Endothelial cell (in vitro differentiated cells): ENCODE measurements at regions not wholly inside any gene's neighbourhood (a gene's known extent, or its start where the extent isn't known, plus 50 kb on each side); places are given as distances from the start of the nearest gene placed in this dataset.

Experiments used
- DNase-seq: peaks from one replicate; pipeline ENCODE4 v3.0.0; 2021; ENCODE audit warnings: low spot score
- H3K27ac Mint-ChIP-seq: one replicate; pipeline ENCODE4 v1.8.0; 2021; ENCODE audit warnings: mixed read lengths, inconsistent platforms; ENCODE audit not compliant: unreplicated experiment
- H3K27me3 Mint-ChIP-seq: one replicate; pipeline ENCODE4 v1.8.0; 2021; ENCODE audit warnings: mild to moderate bottlenecking, moderate library complexity, mixed read lengths, inconsistent platforms; ENCODE audit not compliant: unreplicated experiment
- H3K36me3 Mint-ChIP-seq: one replicate; pipeline ENCODE4 v1.8.0; 2021; ENCODE audit warnings: mild to moderate bottlenecking, low read depth, mixed read lengths, inconsistent platforms; ENCODE audit not compliant: unreplicated experiment
- H3K4me1 Mint-ChIP-seq: one replicate; pipeline ENCODE4 v1.8.0; 2021; ENCODE audit warnings: mild to moderate bottlenecking, mixed read lengths, inconsistent platforms; ENCODE audit not compliant: unreplicated experiment
- H3K4me3 Mint-ChIP-seq: one replicate; pipeline ENCODE4 v1.8.0; 2021; ENCODE audit warnings: mild to moderate bottlenecking, mixed read lengths, inconsistent platforms; ENCODE audit not compliant: unreplicated experiment
- H3K9me3 Mint-ChIP-seq: one replicate; pipeline ENCODE4 v1.8.0; 2021; ENCODE audit warnings: mixed read lengths, inconsistent platforms; ENCODE audit not compliant: unreplicated experiment
- CTCF ChIP-seq: fragments of 200-600 bp; sonication (generic); IDR thresholded peaks from one replicate; pipeline ENCODE4 v1.5.0; 2021; ENCODE audit warnings: antibody characterized with exemption; ENCODE audit not compliant: unreplicated experiment

- no peaks in the 10 kb centered on the region for H3K4me1 Mint-ChIP-seq
- H3K4me3 Mint-ChIP-seq = no peak overlapping the region
- DNase-seq = no peak
- H3K27ac Mint-ChIP-seq = no peak overlapping the region
- TF ChIP-seq CTCF = no peak
- H3K36me3 Mint-ChIP-seq = peaks cover 3% of the 10 kb centered on the region
- no peaks in the 10 kb centered on the region for H3K27me3 Mint-ChIP-seq
- H3K9me3 Mint-ChIP-seq = peaks cover 55% of the 10 kb centered on the region
Observed at GRCh38 chr10:130720235-130720634, 584.0 kb downstream of the GLRX3 start.

- no peak overlapping the region for H3K4me3 Mint-ChIP-seq
- TF ChIP-seq CTCF = no peak
- H3K9me3 Mint-ChIP-seq = peaks cover 60% of the 10 kb centered on the region
- no peak overlapping the region for H3K27ac Mint-ChIP-seq
- peaks cover 3% of the 10 kb centered on the region for H3K36me3 Mint-ChIP-seq
- H3K27me3 Mint-ChIP-seq = no peaks in the 10 kb centered on the region
- no peak for DNase-seq
- no peaks in the 10 kb centered on the region for H3K4me1 Mint-ChIP-seq
Observed at GRCh38 chr10:130721971-130722370, 585.8 kb downstream of the GLRX3 start.

GRCh38 chr10:130723704-130724103, 587.5 kb downstream of the GLRX3 start:
- Mint-ChIP-seq H3K4me1 (no peaks in the 10 kb centered on the region), H3K4me3 (no peak overlapping the region), H3K27ac (no peak overlapping the region), H3K36me3 (peaks cover 3% of the 10 kb centered on the region), H3K27me3 (peaks cover 4% of the 10 kb centered on the region), H3K9me3 (peaks cover 48% of the 10 kb centered on the region)
- DNase-seq = no peak
- no peak for TF ChIP-seq CTCF

- Mint-ChIP-seq H3K36me3 (peaks cover 3% of the 10 kb centered on the region), H3K4me3 (no peak overlapping the region), H3K27me3 (peaks cover 4% of the 10 kb centered on the region), H3K27ac (no peak overlapping the region), H3K9me3 (peaks cover 50% of the 10 kb centered on the region), H3K4me1 (no peaks in the 10 kb centered on the region)
- DNase-seq = no peak
- TF ChIP-seq CTCF = no peak
Observed at GRCh38 chr10:130725474-130725970, 586.0 kb downstream of the TCERG1L start.

- no peak for DNase-seq
- H3K4me3 Mint-ChIP-seq = no peak overlapping the region
- H3K27ac Mint-ChIP-seq = no peak overlapping the region
- peaks cover 4% of the 10 kb centered on the region for H3K27me3 Mint-ChIP-seq
- H3K36me3 Mint-ChIP-seq = peaks cover 3% of the 10 kb centered on the region
- H3K4me1 Mint-ChIP-seq = no peaks in the 10 kb centered on the region
- peaks cover 51% of the 10 kb centered on the region for H3K9me3 Mint-ChIP-seq
- no peak for TF ChIP-seq CTCF
Observed at GRCh38 chr10:130726996-130727725, 584.4 kb downstream of the TCERG1L start.
